Heart left ventricle (tissue), 13 donors: ENCODE measurements at regions not wholly inside any gene's neighbourhood (a gene's known extent, or its start where the extent isn't known, plus 50 kb on each side); places are given as distances from the start of the nearest gene placed in this dataset.

Experiments used
- CTCF ChIP-seq, 12 donors: fragments of 200-600 bp; sonication (generic) in 4 of 12; IDR thresholded peaks; one replicate each; pipeline versions ENCODE4 v1.5.0 to v1.8.0; 2018 to 2022; ENCODE audit warnings: antibody characterized with exemption in 12 of 12, mild to moderate bottlenecking in 5 of 12
- POLR2A ChIP-seq, 2 donors: fragments of 450-650 bp; IDR thresholded peaks; one replicate each; pipeline ENCODE4 v1.6.1; 2017; ENCODE audit warnings: antibody characterized with exemption in 2 of 2, mild to moderate bottlenecking in 2 of 2, moderate library complexity in 2 of 2
- donor health status: ischemic (EF 13 %, LVEDD 7.1; RV severe dilation, severe dysfunction).
- donor health status: DM: no; HTN: yes; CAD: no.
- donor health status: DM: no; HTN: no; CAD: no.
- donor health status: ischemic (EF 25% LVEDD 6.9; RV normal size, moderate dysfunction).
- donor health status: ischemic (EF 25% LVEDD 5.7; RV mildly dilated, moderate dysfunction).
- donor health status: ischemic (EF 35%, LVEDD 5.7; RV mildly dilated, moderate dysfunction).
- donor health status: nonischemic (EF 11% LVEDD 7.7; RV severe dilation, severe dysfunction).
- donor health status: DM: yes; HTN: yes; CAD: no.
- donor health status: PGD.
- donor health status: ischemic (EF 29% LVEDD 5.4; RV normal size, mild dysfunction).
- donor health status: nonischemic (EF 23%, LVEDD 6.1; RV moderate dilation, normal function).

- TF ChIP-seq CTCF (IDR thresholded peaks at IDR 0.05) (no peak), POLR2A (IDR thresholded peaks at IDR 0.05) (no peak)
These were observed 168.0 kb upstream of the LRFN2 start for GRCh38 chr6:40755046-40755681.
